NCI-H510A treated with DMSO at 0.1 percent for 48 hours (cell line): ENCODE measurements at regions not wholly inside any gene's neighbourhood (a gene's known extent, or its start where the extent isn't known, plus 50 kb on each side); places are given as distances from the start of the nearest gene placed in this dataset.
"Not testable (repeated sequence)": the region's sequence is repeated elsewhere in the genome, so short reads cannot be mapped to it uniquely, and the experiment has no call there.

Experiments used
- DNase-seq: peaks from one replicate; lab custom pipeline; 2025; lab: John Stamatoyannopoulos, UW

DNA sequence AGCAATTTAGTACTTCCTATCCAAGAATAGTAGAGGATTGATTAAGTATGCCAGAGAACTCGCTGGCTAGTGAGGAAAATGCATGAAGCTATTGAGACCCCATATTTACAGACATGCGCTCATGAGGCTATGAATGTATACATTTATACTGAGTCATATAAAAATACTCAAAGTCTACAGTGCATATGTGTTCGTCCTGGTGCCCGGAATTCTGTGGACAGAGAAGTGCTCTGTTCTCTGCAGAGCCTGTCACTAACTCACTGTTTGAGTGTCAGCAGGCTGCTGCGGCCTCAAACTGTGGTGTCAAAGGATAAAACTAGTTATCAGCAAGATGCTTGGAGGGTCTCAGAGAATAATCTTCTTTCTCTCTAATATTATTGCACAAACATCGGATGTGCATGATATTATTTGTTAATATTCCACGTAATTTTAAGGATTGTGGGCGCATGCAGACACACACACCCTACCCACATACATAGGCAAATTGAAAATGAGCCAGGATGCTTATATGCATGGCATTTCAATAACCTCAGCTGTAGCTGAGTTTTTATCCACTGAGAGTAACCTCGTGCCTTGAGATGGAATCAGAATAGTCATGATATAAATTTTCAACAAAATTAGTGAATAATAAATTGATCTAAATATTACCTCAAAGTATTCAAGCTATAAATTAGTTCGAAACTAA, 50.0 kb upstream of the TSC22D2 start:
- DNase-seq: no peak

DNA sequence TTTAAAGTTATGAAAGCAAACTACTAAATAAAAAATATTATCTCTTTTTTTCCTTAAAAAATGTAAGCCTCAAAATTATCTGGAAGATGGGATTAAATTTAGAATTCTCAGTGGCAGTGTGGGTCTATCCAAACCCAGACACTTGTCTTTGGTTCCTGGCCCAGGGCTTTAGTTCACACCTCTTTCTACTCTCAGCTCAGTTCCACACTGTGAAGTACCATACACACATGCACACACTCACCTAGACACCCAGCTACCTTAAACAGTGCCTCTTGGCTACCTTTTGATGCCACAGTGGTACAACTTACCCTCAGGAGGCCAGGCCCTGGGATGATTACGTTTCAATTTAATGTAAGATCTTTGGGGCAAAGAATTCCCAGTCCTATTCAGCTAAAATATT, 51.0 kb upstream of the TSC22D2 start:
- DNase-seq: no peak

GRCh38 chr3:150355574-150355973, 52.5 kb upstream of the TSC22D2 start:
- no peak for DNase-seq

DNA sequence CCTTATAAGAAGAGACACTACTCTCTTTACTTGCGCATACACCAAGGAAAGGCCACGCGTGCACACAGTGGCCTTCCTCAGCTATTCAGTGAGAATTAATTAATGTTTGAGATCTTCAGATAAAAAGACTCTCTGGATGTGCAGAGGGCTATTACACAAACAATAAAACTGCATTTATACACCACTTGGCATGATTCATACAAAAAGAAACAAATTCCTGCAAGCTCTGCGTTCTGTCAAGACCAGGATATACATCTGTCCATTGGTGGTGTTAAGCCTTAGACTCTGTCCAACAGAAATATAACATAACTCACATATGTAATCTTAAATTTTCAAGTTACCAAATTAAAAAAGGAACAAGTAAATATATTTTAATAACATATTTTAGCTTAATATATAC, 55.2 kb upstream of the TSC22D2 start:
- no peak for DNase-seq

DNA sequence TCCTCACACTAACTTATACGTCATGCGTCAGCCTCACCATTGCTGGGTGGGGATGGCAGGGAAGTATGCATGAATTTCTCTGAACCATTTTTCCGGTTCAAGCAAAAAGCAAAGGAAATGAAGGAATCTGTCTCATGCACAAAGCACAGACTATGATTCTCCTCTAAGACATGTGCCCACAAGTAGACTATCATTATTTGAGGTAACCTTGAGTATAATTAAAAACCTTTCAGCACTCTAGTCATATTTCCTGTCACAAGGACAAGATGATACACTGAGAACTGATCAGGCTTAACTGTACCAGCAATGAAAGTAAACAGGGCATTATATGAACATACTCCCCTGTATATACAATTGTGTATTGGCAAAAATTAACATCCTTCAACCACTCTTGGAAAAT, 56.7 kb upstream of the TSC22D2 start:
- no peak for DNase-seq

DNA sequence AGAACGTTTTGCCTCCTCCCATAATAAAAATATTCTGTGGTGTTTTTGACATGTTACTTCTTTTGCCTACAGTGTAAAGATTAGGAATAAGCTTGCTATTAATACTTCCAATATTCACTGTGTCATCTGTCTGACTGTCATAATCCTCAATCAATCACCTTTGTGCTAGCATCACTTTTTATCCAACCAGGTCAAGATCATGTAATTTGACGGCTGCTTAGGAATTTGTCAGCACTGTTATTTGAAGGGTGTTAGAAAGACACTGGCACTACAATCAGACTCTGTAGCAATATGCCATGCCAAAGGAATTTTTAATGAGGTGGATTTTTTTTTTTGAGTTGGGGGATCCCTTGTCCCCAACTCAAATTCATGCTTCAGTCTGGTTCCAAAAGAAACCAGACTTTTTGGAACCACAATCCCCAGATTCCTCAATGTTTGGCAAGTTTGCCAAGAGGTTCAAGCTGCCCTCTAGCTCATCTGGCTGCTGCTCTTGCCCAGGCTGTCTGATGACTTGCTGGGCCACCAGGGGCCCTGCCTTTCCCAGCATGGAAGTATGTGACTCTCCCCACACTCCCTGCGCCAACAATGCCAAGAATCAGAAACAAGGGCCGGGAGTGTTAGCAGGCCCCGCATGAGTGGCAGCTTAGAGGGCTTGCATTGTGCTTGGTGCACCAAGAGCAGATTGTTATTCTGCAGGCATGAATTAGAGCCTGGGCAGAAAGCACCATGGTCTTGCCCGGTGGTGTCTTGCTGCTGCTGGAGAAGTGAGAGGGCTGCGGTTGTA, 58.6 kb upstream of the TSC22D2 start:
- DNase-seq: no peak

DNA sequence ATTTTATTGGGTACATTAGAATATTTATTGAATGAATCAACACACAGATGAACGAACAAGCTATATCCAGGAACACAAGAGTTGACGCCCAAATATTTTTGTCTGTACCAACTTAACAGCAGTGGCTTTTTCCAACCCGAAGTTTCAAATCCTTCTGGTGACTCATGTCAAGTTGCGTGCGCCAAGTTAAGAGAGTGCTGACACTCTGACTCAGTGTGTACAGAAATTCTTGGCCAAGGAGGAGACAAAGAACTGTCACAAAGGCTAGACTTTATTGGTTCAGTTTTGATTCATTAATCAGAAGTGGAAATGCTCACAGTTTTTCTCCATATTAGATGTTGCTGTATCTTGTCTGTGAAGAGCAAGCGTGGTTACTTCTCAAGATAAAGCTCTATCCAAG, 59.6 kb upstream of the TSC22D2 start:
- no peak for DNase-seq

DNA sequence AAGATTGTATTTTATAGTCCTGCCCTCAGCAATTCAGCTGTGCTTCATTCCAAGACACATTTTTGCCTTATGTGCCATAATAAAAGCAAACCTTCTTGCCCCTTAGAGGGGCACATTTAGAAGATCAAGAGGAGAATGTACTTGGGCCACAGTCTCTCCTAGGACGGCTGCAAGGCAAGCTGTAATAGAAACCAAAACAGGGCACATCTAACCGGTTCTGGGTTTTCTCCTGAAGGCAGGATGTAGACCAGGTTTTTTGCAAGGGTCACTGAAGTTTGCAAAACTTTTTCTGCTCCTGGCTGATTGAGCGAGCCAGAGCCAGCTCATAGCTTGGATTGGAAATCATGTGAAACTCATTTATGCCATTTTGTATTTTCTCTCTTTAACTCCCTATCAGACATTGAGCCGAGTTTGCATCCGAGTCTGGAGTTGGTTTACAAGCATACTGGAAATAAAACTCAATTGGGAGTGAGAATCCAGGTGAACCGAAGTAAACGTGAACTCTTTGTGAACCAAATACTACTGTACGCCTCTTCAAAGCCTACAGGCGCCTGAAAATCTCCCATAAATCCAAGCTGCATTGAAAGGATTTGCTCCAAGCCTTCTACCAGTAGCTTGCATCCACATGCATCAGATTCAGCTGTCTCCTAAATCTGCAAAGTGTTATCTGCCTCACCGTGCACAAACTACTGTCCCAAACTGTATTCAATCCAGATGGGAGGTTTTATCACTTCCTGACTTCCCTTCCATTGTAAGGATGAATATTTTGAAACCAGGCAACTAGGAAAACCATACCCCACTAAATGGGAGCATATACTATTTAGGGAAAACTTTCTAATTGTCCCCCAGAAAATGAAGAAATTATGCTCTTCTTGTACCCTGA, 60.9 kb upstream of the TSC22D2 start:
- DNase-seq: no peak

GRCh38 chr3:150346266-150346665, 61.8 kb upstream of the TSC22D2 start:
- DNase-seq: no peak

GRCh38 chr3:150345021-150345538, 63.0 kb upstream of the TSC22D2 start:
- peak; percentile 26 for DNase-seq

GRCh38 chr3:150344079-150344759, 63.9 kb upstream of the TSC22D2 start:
- DNase-seq: no peak

- no peak for DNase-seq
Measured at GRCh38 chr3:150342896-150343467, 65.1 kb upstream of the TSC22D2 start.

- DNase-seq: no peak
Measured at GRCh38 chr3:150341891-150342290, 66.2 kb upstream of the TSC22D2 start.

- not testable (repeated sequence) for DNase-seq
Measured at GRCh38 chr3:150336363-150336762, 71.7 kb upstream of the TSC22D2 start.

GRCh38 chr3:150335631-150336030, 72.5 kb upstream of the TSC22D2 start:
- no peak for DNase-seq

DNA sequence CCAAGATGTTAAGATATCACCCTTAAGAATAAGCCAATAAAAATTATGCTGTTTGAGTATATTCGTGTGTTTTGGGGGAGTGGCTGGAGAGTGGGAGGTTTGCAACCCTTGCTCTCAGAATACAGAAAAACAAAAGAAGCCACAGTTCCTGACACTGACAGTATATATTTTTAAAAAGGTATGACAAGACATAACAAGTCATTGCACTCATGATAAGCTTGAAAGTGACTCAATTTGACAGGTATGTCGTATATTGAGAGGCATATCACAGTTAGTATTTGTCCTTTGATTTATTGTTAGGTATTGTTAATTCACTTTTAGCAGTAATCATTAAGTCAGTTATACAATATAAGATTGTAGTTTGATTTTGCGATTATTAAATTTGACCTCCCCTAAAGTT, 73.1 kb upstream of the TSC22D2 start:
- DNase-seq: no peak

GRCh38 chr3:150333477-150333876, 74.6 kb upstream of the TSC22D2 start:
- no peak for DNase-seq

- no peak for DNase-seq
Measured at GRCh38 chr3:150331978-150332568, 76.0 kb upstream of the TSC22D2 start.

GRCh38 chr3:150330872-150331271, 77.2 kb upstream of the TSC22D2 start:
- DNase-seq: peak; percentile 58

GRCh38 chr3:150330174-150330573, 77.9 kb upstream of the TSC22D2 start:
- DNase-seq: no peak

DNA sequence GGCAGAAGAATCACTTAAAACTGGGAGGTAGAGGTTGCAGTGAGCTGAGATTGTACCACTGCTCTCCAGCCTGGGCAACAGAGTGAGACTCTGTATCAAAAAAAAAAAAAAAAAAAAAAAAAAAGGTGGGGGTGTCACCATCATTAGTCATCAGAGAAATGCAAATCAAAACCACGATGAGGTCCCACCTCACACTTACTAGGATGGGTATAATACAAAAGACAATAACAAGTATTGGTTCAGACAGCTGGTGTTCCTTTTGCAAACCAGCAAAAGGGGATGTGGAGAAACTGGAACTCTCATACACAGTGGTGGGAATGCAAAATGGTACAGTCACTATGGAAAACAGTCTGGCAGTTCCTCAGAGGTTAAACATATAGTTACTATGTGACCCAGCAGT, 78.7 kb upstream of the TSC22D2 start:
- DNase-seq: no peak
